SU-DHL-6 (cell line): ENCODE measurements at regions not wholly inside any gene's neighbourhood (a gene's known extent, or its start where the extent isn't known, plus 50 kb on each side); places are given as distances from the start of the nearest gene placed in this dataset.

Source experiments
- EZH2phosphoT487 ChIP-seq: fragments of 200-600 bp; sonication (generic), shearing (Covaris generic); conservative IDR thresholded peaks from 2 replicates; pipeline ENCODE4 v1.6.1; 2018; ENCODE audit warnings: mild to moderate bottlenecking, antibody characterized with exemption, low read length, moderate library complexity, mixed read lengths
- TF ChIP-seq, protein P1 (sequence below): fragments of 200-600 bp; sonication (generic); IDR thresholded peaks from one replicate; pipeline ENCODE4 v1.5.1; 2017; ENCODE audit warnings: antibody characterized with exemption, mild to moderate bottlenecking, low read length, moderate library complexity; ENCODE audit not compliant: insufficient read depth, poor library complexity, severe bottlenecking

DNA sequence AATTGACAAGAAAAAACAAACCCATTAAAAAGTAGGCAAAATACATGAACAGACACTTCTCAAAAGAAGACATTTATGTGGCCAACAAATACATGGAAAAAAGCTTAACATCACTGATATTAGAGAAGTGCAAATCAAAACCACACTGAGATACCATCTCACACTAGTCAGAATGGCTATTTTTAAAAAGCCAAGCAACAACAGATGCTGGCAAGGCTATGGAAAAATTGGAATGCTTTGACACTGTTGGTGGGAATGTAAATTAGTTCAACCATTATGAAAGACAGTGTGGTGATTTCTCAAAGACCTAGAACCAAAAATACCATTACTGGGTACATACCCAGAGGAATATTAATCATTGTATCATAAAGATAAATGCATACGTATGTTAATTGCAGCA is 641.1 kb upstream of the B3GALT2 start:
- TF ChIP-seq, protein P1, sequence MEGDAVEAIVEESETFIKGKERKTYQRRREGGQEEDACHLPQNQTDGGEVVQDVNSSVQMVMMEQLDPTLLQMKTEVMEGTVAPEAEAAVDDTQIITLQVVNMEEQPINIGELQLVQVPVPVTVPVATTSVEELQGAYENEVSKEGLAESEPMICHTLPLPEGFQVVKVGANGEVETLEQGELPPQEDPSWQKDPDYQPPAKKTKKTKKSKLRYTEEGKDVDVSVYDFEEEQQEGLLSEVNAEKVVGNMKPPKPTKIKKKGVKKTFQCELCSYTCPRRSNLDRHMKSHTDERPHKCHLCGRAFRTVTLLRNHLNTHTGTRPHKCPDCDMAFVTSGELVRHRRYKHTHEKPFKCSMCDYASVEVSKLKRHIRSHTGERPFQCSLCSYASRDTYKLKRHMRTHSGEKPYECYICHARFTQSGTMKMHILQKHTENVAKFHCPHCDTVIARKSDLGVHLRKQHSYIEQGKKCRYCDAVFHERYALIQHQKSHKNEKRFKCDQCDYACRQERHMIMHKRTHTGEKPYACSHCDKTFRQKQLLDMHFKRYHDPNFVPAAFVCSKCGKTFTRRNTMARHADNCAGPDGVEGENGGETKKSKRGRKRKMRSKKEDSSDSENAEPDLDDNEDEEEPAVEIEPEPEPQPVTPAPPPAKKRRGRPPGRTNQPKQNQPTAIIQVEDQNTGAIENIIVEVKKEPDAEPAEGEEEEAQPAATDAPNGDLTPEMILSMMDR: no peak
- no peak for TF ChIP-seq EZH2phosphoT487
